ENCODE measurements at regions not wholly inside any gene's neighbourhood (a gene's known extent, or its start where the extent isn't known, plus 50 kb on each side); places are given as distances from the start of the nearest gene placed in this dataset.

- Histone ChIP-seq H3K4me1 (ENCODE audit: control insufficient read depth in 1 of 2, insufficient read depth in 2 of 2, low read length in 2 of 2) (no peaks in the 10 kb centered on the region), H3K9ac (ENCODE audit: insufficient read depth, low read length, poor library complexity, severe bottlenecking) (no peak overlapping the region), H3K79me2 (ENCODE audit: insufficient read depth, low read length) (no peaks in the 10 kb centered on the region), H2AFZ (ENCODE audit: insufficient read depth, low read depth, low read length, poor library complexity, severe bottlenecking) (no peak overlapping the region), H3K4me2 (replicated peaks; ENCODE audit: extremely low read depth, low read length, poor library complexity, severe bottlenecking) (no peak overlapping the region), H3K27ac (ENCODE audit: low read depth in 1 of 2, low read length in 2 of 2) (no peak overlapping the region), H4K20me1 (ENCODE audit: insufficient read depth, low read length) (no peaks in the 10 kb centered on the region), H3K9me3 (replicated peaks in 1 of 2; ENCODE audit: control insufficient read depth in 1 of 2, insufficient read depth in 1 of 2, low read length in 2 of 2) (no peaks in the 10 kb centered on the region), H3K36me3 (replicated peaks in 1 of 2; ENCODE audit: control insufficient read depth in 1 of 2, insufficient read depth in 2 of 2, low read length in 2 of 2) (no peaks in the 10 kb centered on the region), H3K4me3 (replicated peaks in 1 of 3; ENCODE audit: low read depth in 2 of 3, low read length in 3 of 3) (no peak overlapping the region), H3K27me3 (ENCODE audit: control insufficient read depth in 2 of 2, insufficient read depth in 2 of 2, low read length in 2 of 2) (no peaks in the 10 kb centered on the region)
- Mint-ChIP-seq H3K9me3 (peaks cover 0 to 2% (median 0%) of the 10 kb centered on the region in 7 donors), H3K36me3 (no peaks in the 10 kb centered on the region), H3K4me1 (no peaks in the 10 kb centered on the region), H3K4me3 (no peak overlapping the region), H3K27me3 (ENCODE audit: low read depth in 3 of 3) (peaks cover 0 to 4% (median 0%) of the 10 kb centered on the region in 3 donors), H3K27ac (no peak overlapping the region)
- intact Hi-C loops (cut with micrococcal nuclease): no loop called here
- DNase-seq: no peak
- TF ChIP-seq CTCF (IDR thresholded peaks at IDR 0.05): no peak
- WGBS (ENCODE audit: insufficient coverage): 83% methylated on average over 3 of the region's 3 CpGs
Observed at GRCh38 chr4:164301430-164301829, 452.5 kb upstream of the SMIM31 start.

- Histone ChIP-seq H3K4me2 (replicated peaks; ENCODE audit: extremely low read depth, low read length, poor library complexity, severe bottlenecking) (no peak overlapping the region), H3K4me3 (replicated peaks in 1 of 3; ENCODE audit: low read depth in 2 of 3, low read length in 3 of 3) (no peak overlapping the region), H3K4me1 (ENCODE audit: control insufficient read depth in 1 of 2, insufficient read depth in 2 of 2, low read length in 2 of 2) (no peaks in the 10 kb centered on the region), H3K36me3 (replicated peaks in 1 of 2; ENCODE audit: control insufficient read depth in 1 of 2, insufficient read depth in 2 of 2, low read length in 2 of 2) (no peaks in the 10 kb centered on the region), H2AFZ (ENCODE audit: insufficient read depth, low read depth, low read length, poor library complexity, severe bottlenecking) (no peak overlapping the region), H4K20me1 (ENCODE audit: insufficient read depth, low read length) (no peaks in the 10 kb centered on the region), H3K27me3 (ENCODE audit: control insufficient read depth in 2 of 2, insufficient read depth in 2 of 2, low read length in 2 of 2) (no peaks in the 10 kb centered on the region), H3K79me2 (ENCODE audit: insufficient read depth, low read length) (no peaks in the 10 kb centered on the region), H3K27ac (ENCODE audit: low read depth in 1 of 2, low read length in 2 of 2) (no peak overlapping the region), H3K9ac (ENCODE audit: insufficient read depth, low read length, poor library complexity, severe bottlenecking) (no peak overlapping the region), H3K9me3 (replicated peaks in 1 of 2; ENCODE audit: control insufficient read depth in 1 of 2, insufficient read depth in 1 of 2, low read length in 2 of 2) (no peaks in the 10 kb centered on the region)
- H3K36me3 Mint-ChIP-seq: no peaks in the 10 kb centered on the region
- no peak for DNase-seq
- peaks cover 0 to 1% (median 0%) of the 10 kb centered on the region in 7 donors for H3K9me3 Mint-ChIP-seq
- TF ChIP-seq CTCF (IDR thresholded peaks at IDR 0.05): no peak
- H3K4me3 Mint-ChIP-seq: no peak overlapping the region
- H3K27ac Mint-ChIP-seq: no peak overlapping the region
- peaks cover 0 to 2% (median 0%) of the 10 kb centered on the region in 3 donors for H3K27me3 Mint-ChIP-seq (ENCODE audit: low read depth in 3 of 3)
- 100% methylated on average over 1 of the region's 2 CpGs for WGBS (ENCODE audit: insufficient coverage)
- H3K4me1 Mint-ChIP-seq: no peaks in the 10 kb centered on the region
- intact Hi-C loops (cut with micrococcal nuclease): no loop called here
Observed at GRCh38 chr4:164304101-164304639, 449.8 kb upstream of the SMIM31 start.

Data from CD14-positive monocyte (primary cell).